ENCODE measurements at regions not wholly inside any gene's neighbourhood (a gene's known extent, or its start where the extent isn't known, plus 50 kb on each side); places are given as distances from the start of the nearest gene placed in this dataset.
A peak's percentile ranks its signal among the peaks of the same experiment; 100 is the strongest.
"Not testable (repeated sequence)": the region's sequence is repeated elsewhere in the genome, so short reads cannot be mapped to it uniquely, and the experiment has no call there.

DNA sequence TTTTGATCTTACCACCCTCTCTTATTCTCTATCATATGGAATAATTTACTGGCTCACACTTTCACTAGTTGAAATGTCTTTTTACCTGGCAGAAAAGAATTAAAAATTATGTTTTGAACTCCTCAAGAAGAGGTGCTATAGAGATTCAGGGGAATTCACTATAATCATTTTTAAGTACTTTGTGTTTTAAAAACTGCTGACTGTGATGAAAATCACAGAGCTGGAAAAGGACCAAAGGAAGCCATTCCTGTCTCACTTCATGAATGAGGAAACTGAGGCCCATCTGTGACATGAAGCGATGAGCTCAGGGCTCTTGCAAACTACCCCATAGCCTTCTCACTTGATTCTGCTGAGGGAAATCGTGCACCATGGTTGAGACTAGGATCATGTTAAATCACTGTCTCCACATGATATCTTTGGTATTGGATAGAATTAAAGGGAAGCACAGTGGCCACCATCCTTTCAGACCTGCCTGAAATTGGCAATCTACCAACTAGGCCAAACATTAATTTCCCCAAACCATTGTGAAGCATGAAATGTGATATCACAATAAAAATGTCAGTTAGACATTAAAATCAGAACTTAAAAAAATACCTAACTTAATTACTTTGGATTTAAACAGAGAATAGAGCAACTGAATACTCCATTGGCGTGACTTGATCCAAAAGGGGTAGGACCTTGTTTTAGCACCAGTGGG lies 141.0 kb downstream of the FZD1 start:
- DNase-seq (ENCODE audit: low spot score) = no peak

DNA sequence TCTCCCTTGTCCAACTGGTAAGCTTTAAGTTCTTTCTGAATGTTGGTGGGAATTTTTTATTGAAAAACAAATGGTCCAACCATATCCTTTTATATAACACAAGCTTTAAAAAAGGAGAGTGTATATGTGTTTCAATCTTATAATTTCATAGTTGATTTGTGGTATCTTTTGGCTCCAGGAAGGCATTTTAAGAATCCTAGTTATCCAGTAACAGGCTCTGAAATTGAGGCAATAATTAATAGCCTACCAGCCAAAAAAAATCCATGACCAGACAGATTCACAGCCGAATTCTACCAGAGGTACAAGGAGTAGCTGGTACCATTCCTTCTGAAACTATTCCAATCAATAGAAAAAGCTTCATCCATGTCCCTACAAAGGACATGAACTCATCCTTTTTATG lies 141.6 kb downstream of the FZD1 start:
- not testable (repeated sequence) for DNase-seq (ENCODE audit: low spot score)

DNA sequence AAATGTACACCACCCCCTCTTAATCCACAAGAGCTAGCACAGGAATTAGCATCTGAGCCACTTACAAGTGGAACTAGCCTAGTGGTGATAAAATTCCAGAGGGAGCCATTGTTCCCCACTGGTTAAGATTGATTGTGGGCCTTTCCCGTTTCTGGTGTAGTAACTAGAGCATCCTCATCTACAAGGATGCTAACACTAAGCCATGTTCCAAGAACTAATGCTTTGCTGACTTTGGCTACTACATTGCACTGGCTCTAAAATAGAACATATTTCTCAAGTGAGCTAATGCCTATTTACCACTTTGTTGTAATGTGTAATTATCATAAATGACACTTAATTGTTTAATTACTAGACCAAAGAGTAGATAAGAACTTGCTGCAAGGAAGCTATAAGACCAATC lies 143.7 kb downstream of the FZD1 start:
- no peak for DNase-seq (ENCODE audit: low spot score)

DNA sequence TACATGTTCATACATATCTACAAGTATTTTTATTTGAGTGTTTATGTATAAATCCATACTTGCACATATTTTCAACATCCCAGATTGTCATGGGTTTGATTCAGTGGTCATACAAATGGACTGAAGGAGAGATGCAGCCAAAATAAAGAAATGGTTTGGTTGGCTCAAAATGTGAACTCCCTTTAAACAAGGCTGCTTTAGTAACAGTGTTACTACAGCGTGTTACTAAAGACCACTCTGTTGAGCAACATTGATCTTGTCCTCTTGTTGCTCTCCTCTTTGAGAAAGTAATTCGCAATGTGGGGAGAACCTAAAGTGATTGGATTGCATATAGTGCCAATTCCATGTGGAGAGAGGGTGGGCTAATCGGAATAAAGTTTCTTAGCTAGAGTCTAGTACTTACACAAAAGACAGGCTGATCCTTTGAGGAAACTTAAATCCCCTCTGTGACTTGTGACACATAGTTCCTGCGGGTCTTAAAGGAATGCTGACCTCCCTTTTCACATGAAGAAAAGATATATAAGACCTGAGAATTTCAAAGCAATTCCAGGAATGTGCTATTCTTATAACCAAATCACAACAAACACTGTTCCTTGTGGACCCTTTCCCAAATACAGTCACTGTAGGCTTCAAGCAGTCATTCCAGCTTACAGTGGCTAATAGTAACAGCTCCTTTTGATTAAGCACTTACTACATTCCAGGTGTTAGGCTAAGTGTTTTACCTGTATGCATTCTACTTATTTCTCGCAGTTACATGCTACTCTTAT lies 144.3 kb downstream of the FZD1 start:
- no peak for DNase-seq (ENCODE audit: low spot score)

- DNase-seq (ENCODE audit: low spot score) = no peak
Measured at GRCh38 chr7:91411060-91411459, 146.8 kb downstream of the FZD1 start.

- no peak for DNase-seq (ENCODE audit: low spot score)
Measured at GRCh38 chr7:91412298-91412697, 148.1 kb downstream of the FZD1 start.

- DNase-seq (ENCODE audit: low spot score) = no peak
Measured at GRCh38 chr7:91414734-91415133, 150.5 kb downstream of the FZD1 start.

DNA sequence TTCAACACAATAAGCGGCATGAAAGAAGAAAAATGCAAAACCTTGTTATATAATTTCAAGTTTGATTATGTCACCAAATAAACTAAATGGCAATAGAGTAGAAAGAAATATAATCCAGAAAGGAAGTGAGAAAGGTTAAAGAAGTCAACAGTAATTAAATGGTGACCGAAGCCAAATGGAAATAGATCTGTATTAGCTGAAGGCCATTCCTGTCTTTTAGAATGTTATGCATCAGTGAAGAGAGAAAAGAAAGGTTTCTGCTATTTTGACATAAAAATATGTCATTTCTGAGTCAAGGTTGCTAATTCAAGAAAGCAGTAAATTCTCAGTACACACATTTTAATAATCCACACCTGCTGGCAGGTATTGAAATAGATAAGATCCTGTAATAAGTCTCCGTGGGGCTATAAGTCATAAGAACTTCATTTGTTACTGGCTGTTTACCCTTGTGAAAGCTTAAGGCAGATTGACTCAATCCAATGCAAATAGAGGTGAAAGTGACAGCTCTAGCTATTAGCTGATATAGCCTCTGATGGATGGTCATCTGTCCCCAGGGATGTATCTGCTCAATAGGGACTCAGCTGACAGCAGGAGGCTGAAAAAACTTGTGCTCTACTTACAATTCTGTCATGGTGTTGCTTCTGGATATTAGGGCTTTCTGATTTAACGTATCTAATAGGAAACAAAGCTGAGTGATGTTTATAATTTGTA lies 152.1 kb downstream of the FZD1 start:
- DNase-seq (ENCODE audit: low spot score) = no peak

GRCh38 chr7:91420606-91421005 lies 156.4 kb downstream of the FZD1 start:
- DNase-seq (ENCODE audit: low spot score) = no peak

DNA sequence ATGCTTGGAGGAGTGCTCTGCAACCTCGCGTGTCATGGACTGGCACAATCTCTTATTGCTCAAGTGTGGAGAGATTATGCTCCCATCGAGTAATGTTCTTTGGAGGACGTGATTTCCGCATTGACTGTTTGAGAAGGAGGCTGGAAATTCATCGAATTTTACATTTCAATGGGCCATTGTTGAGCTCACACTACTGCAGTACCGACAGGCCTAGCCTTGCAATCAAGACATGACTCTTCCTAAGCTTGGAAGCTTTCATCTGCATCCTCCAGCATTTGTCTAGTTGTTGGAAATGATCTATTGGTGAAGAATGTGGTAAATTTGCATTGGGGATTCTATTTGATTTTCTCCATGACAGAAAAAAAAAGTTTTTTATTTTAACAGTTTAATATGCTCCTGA lies 156.8 kb downstream of the FZD1 start:
- no peak for DNase-seq (ENCODE audit: low spot score)

- peak; percentile 6 for DNase-seq (ENCODE audit: low spot score)
Measured at GRCh38 chr7:91424371-91424770, 160.1 kb downstream of the FZD1 start.

DNA sequence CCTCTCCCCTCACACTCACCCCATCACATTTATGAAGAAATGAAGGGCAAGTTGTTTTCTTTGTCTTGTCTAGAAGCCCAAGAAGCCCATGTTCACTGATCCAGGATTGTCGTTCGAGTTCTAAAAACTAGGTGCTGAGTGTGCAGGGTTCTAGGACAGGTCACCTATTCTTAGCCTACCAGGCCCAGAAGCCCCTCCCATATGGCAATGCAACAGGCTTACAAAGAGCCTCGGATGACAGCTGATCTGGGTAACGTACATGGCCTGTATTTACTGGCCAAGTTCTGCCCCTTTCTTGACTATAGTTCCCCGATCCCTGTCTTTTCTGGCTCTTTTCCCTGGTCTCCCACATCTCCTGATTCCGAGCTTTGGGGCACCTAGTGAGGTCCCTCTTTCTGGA lies 160.9 kb downstream of the FZD1 start:
- no peak for DNase-seq (ENCODE audit: low spot score)

GRCh38 chr7:91427051-91427450 lies 162.8 kb downstream of the FZD1 start:
- DNase-seq (ENCODE audit: low spot score) = no peak

- DNase-seq (ENCODE audit: low spot score) = no peak
Measured at GRCh38 chr7:91431601-91432000, 167.4 kb downstream of the FZD1 start.

GRCh38 chr7:91434836-91435235 lies 170.6 kb downstream of the FZD1 start:
- DNase-seq (ENCODE audit: low spot score) = no peak

- DNase-seq (ENCODE audit: low spot score) = no peak
Measured at GRCh38 chr7:91435381-91436059, 171.3 kb downstream of the FZD1 start.

DNA sequence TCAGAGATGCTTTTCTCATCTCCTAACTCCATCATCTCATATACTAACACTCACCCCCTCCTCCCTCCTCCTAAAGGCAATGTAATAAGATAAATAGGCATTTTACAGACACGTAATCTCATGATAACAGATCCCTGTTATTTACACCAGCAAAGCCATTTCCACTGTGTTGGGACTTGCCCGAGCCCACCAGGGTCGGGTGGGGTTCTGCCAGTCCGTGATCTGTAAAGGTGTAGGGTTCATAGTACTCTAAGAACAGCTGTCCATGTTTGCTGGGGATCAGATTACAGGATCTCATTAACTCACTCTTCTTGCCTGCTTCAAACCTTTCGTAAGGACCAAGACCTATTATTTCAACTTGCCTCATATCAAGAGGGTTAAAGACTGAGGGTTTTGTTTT lies 172.4 kb downstream of the FZD1 start:
- DNase-seq (ENCODE audit: low spot score) = no peak

- not testable (repeated sequence) for DNase-seq (ENCODE audit: low spot score)
Measured at GRCh38 chr7:91440198-91440597, 176.0 kb downstream of the FZD1 start.

DNA sequence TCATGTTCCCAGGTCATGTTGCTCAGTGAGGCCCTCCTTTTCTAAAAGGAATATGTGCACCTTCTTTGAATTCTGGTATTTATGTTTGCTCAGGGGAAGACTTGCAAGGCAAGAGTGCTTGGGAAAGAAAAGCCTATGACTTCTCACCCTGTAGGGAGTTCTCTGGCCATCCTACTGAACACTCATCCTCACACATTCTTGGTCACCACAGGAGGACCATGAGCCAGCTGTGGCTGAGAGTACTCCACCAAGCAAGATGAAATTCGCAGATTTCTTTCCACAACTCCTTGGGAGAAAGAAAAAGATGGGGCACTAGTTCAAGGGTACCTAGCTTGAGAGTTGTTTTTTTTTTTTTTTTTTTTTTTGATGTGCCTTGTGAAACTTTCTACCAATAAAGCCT lies 179.6 kb downstream of the FZD1 start:
- no peak for DNase-seq (ENCODE audit: low spot score)

DNA sequence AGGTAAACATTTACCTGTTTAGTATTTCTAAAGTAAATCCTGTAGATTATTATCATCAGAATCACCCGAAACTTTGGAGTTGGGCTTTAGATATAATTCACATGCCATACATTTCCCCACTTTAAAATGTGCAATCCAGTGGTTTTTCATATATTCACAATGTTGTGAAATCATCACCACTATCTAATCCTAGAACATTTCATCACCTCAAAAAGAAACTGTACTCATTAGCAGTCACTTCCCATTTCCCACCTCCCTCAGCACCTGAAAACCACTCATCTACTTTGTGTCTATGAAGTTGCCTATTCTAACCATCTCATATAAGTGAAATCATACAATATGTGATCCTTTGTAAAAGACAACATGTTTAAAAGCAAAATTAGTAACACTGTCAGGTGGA lies 182.6 kb downstream of the FZD1 start:
- no peak for DNase-seq (ENCODE audit: low spot score)

DNA sequence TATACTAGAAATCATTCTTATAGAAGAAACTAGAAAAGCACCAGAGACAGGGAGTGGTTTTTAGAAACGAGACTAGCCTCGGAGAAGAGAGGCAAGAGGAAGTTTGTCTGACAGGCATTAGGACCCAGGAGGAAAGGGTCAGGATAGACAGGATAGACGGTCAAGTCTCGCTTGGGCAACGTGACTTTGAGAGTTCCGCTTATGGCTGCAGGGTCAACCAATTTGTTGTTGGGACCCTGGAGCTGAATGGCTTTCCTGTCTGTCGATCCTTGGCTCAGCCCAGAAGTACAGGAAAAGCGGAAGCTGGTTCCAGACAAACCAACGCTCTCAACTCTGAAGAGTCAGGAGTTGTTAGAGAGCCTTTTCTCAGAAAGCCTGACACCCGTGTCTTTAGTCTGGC lies 191.2 kb downstream of the FZD1 start:
- no peak for DNase-seq (ENCODE audit: low spot score)

GRCh38 chr7:91457208-91457607 lies 193.0 kb downstream of the FZD1 start:
- DNase-seq (ENCODE audit: low spot score) = peak; percentile 5

- no peak for DNase-seq (ENCODE audit: low spot score)
Measured at GRCh38 chr7:91459539-91459938, 195.3 kb downstream of the FZD1 start.

Measured in globus pallidus (tissue), 1 donor.